Left kidney (tissue), 1 donor: ENCODE measurements at regions not wholly inside any gene's neighbourhood (a gene's known extent, or its start where the extent isn't known, plus 50 kb on each side); places are given as distances from the start of the nearest gene placed in this dataset.

Source experiments
- DNase-seq: peaks from one replicate; pipeline ENCODE4 v3.0.0-alpha.2; 2013

GRCh38 chr15:62779899-62780298 is 262.6 kb upstream of the TPM1 start:
- no peak for DNase-seq

- DNase-seq, result no peak
Measured at GRCh38 chr15:62781081-62781497, 261.5 kb upstream of the TPM1 start.

GRCh38 chr15:62782071-62782841 is 260.3 kb upstream of the TPM1 start:
- DNase-seq, result peak; percentile 74

GRCh38 chr15:62782896-62783295 is 259.7 kb upstream of the TPM1 start:
- no peak for DNase-seq

GRCh38 chr15:62783303-62783957 is 259.1 kb upstream of the TPM1 start:
- no peak for DNase-seq

GRCh38 chr15:62785881-62786828 is 256.4 kb upstream of the TPM1 start:
- DNase-seq, result no peak

- no peak for DNase-seq
Measured at GRCh38 chr15:62787401-62787800, 255.1 kb upstream of the TPM1 start.

- no peak for DNase-seq
Measured at GRCh38 chr15:62788224-62788623, 254.3 kb upstream of the TPM1 start.

- DNase-seq, result no peak
Measured at GRCh38 chr15:62790546-62790945, 252.0 kb upstream of the TPM1 start.

- no peak for DNase-seq
Measured at GRCh38 chr15:62791694-62792093, 250.9 kb upstream of the TPM1 start.

GRCh38 chr15:62792986-62793751 is 249.4 kb upstream of the TPM1 start:
- DNase-seq, result no peak

- no peak for DNase-seq
Measured at GRCh38 chr15:62793752-62794144, 248.8 kb upstream of the TPM1 start.

GRCh38 chr15:62795171-62795570 is 247.4 kb upstream of the TPM1 start:
- no peak for DNase-seq

- no peak for DNase-seq
Measured at GRCh38 chr15:62795700-62796695, 246.5 kb upstream of the TPM1 start.

GRCh38 chr15:62797171-62797570 is 245.4 kb upstream of the TPM1 start:
- no peak for DNase-seq

GRCh38 chr15:62798536-62798935 is 244.0 kb upstream of the TPM1 start:
- DNase-seq, result no peak

GRCh38 chr15:62799037-62799436 is 243.5 kb upstream of the TPM1 start:
- no peak for DNase-seq

- no peak for DNase-seq
Measured at GRCh38 chr15:62799919-62800318, 242.6 kb upstream of the TPM1 start.

- no peak for DNase-seq
Measured at GRCh38 chr15:62802612-62803011, 239.9 kb upstream of the TPM1 start.

- no peak for DNase-seq
Measured at GRCh38 chr15:62803856-62804400, 238.6 kb upstream of the TPM1 start.
